Esophagus mucosa (tissue), 1 donor: ENCODE measurements at regions not wholly inside any gene's neighbourhood (a gene's known extent, or its start where the extent isn't known, plus 50 kb on each side); places are given as distances from the start of the nearest gene placed in this dataset.

Source experiments
- ATAC-seq: fragments of 200-7000 bp; cut with Tn5 transposase; one replicate; pipeline ENCODE4 v1.9.1; 2020
- donor health status: DM: yes; HTN: yes; CAD: no.

DNA sequence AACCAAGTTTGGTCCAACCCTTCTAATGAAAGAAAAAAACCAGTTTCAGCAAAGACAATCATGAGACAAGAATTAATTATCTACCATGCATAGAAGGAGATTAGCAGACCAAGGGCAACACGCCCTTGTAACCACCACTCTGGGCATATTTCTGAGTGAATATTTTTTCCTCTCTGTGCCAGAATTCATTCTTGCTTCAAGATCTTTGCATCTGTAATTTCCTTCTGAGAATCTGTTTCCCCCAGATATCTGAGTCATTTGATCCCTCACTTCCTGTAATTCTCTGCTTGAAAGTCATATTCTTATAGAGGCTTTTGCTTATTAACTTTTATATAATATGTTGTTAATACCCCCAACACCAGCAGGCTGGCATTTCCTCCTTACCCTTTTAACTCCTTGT is 243.7 kb downstream of the SLC16A7 start:
- peak; percentile 88 for ATAC-seq

- ATAC-seq: no peak
Observed at GRCh38 chr12:59843260-59843843, 247.5 kb downstream of the SLC16A7 start.

DNA sequence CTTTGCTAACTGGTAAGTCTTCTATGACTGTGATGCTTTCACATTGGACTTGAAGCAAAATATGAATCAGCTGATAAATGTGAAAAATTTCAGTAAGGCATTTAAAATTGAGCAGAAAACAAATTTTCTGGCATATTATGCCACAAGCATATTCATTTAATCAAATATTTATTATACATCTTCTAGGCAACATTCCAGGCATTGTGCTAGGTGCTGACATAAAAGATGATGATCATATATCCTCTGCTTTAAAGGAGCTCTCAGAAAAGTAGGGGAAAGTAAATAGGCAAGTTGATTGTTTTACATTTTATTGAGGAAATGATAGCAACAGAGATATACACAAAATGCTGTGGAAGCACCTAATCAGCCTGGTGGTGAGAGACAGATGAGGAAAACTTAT is 248.9 kb downstream of the SLC16A7 start:
- ATAC-seq: no peak

DNA sequence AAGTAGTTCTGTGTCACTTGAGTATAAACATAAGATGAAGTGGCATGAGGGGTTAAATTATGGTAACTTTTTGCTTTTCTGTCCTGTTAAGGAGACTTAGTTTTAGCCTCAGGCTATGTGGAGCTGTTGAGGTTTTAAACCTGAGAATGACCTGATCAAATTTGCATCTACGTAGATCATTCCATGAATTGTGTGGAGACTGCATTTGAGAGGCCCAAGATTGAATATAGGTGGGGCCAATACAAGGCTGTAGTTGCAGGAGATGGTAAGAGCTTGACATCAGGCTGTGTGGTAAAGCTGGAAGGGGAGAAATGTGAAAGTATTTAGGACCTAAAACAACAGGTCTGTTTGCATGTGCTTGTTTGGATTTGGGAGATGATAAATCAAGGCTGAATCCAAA is 249.5 kb downstream of the SLC16A7 start:
- no peak for ATAC-seq

DNA sequence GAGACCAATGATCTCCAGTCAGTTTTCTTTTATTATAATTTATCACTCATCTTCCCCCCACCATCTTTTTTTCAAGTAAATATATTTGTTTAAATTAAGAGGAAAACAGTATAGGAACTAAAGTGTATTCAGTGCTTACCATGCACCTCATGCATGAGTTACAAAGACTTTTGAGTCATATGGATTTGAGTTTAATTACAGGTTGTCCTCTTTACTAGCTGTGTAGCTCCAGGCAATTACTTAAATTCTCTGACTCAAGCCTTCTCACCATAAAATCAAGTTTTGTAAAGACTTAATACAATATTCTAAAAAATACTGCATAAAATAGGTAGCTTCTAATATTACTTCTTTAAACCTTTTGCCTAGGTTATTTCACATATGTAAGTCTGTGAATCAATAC is 251.3 kb downstream of the SLC16A7 start:
- ATAC-seq: peak; percentile 90

DNA sequence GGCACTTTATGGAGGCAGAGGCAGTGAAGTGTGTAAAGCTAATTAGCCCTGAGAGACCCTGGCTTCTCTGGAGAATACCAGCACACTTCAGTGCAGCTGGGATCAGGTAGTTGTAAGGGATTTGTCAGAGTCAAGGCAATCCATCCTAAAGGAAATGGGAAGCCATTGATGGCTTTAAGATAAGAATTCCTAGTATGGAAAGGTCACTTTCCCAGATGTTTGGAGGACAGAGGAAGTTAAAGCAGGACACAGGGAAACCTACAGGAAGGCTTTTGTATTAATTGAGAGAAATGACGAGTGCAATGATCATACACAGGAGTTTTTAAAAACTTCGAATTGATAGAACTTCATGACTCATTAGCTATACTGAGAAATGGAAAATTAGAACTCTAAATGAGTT is 254.4 kb downstream of the SLC16A7 start:
- no peak for ATAC-seq

DNA sequence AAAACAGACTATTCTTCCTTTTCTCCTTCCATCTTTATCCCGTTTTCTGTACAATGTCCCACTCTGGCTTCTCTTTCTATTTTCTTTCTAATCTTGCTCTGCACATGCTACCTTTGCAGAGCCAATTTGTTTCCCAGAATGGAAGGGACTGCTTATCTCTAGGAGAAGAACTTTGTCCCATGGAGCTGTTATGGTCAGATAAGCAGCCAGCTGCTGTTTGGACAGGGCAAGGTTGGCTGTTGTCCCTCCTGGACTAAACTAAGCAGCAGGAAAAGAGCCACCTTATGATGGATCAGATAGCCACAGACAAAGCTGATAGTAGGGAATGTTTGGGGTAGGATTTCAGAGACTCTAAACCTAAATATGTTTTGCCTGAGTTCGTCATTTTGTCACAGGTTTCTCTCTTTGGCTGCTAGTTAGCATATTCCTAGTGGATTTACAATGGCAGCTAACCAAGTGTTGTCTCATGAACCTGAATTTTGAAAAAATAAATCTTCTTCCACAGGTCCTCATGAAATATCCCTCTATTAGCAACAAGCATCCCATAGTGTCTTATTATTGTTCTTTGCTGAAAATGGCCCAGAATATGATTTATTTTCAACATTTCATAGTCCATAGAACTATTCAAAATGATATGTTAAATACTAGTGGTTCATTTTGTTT is 262.8 kb downstream of the SLC16A7 start:
- no peak for ATAC-seq

GRCh38 chr12:59859171-59859510 is 263.3 kb downstream of the SLC16A7 start:
- no peak for ATAC-seq

- ATAC-seq: no peak
Observed at GRCh38 chr12:59861635-59862034, 265.8 kb downstream of the SLC16A7 start.

DNA sequence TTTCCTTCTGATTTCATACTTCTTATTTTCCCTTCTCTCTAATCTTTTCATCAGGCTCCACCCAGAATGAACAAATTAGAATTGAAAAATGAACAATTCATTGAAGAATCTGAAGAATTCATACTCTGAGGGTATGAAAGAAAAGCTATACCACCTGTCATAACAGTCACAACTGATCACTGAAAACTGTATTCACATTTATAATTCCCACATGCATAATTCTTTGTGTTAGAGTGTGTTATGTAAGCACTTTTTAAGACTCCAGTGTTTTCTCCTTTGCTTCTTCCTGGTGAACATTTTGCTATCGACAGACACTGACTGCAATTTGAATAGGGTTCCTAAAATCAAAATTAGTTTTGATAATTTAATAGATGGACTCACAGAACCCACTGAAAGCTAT is 271.2 kb downstream of the SLC16A7 start:
- no peak for ATAC-seq

DNA sequence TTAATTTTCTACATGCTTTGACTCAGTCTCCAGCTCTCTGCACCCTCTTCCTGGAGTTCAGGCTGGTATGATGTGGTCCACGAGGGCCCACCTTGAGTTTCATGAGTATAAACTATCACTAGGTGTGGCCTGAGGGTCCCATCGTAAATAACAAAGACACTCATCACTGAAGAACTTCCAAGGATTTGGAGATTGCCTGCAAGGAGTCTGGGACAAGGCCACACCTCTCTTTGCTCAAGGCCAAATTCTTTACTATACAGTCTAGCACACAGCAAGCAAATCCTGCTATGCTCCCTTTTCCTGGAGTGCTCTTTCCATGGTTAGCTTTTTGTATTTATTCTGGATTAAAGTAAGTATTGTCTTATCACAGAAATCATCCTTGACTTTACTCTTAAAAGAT is 271.9 kb downstream of the SLC16A7 start:
- ATAC-seq: no peak

DNA sequence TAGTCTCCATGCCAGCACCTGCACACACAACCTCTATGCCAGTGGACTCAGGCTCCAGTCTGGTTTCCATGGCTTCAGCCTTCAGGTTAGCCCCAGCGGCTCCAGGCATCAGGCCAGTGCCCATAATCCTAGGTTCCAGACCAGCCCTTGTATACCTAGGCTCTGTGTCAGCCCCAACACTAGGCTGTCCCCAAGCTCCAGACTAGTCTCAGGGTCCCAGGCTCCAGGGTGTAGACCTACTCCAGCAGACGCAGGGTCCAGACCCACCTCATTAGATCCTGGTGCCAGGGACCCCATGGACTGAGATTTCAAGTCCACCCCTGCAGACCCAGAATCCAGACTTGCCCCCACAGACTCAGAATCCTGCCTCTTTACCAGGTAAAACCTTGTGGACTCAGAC is 275.9 kb downstream of the SLC16A7 start:
- ATAC-seq: peak; percentile 15

DNA sequence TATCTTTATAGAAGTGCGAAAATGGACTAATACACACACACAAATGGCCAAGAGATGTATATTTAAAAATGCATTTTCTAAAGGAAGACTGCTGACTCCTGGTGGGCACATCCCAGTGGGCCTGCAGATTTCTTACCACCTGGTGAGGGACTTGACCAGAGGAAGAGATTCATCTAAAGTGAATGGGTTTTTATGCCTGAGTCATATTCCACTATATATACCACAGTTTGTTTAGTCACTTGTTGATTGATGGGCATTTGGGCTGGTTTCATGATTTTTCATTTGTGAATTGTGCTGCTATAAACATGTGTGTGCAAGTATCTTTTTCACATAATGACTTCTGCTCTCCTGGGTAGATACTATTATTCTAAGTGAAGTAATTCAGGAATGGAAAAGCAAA is 277.3 kb downstream of the SLC16A7 start:
- ATAC-seq: no peak

- ATAC-seq: no peak
Observed at GRCh38 chr12:59874781-59875180, 279.0 kb downstream of the SLC16A7 start.

DNA sequence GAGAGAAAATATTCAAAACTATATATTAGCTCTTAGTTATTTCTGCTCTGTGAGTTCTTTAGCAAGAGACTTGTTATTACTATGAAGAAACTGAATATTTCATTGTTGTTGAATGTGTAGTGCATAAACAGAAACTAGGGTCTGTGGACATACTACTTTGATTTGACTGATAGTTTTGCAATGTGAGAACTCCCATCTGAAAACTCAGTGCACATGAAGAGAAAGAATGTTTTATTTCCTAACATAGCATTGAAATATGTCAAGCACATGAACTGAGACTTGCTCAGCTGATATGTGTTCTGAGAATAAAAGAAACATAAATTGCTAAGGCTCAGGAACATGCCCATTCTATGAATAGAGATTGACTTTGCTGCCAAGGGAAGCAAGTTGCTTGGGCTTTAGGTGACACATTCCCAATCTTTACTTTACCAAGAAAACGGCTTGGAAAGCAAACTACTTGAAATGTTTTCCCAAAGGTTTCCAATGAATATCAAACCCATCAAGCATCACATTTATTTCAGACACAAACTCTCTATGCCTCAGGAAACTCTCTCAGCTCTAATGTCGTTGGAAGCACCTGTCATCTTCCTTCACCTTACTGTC is 290.4 kb downstream of the SLC16A7 start:
- ATAC-seq: no peak

DNA sequence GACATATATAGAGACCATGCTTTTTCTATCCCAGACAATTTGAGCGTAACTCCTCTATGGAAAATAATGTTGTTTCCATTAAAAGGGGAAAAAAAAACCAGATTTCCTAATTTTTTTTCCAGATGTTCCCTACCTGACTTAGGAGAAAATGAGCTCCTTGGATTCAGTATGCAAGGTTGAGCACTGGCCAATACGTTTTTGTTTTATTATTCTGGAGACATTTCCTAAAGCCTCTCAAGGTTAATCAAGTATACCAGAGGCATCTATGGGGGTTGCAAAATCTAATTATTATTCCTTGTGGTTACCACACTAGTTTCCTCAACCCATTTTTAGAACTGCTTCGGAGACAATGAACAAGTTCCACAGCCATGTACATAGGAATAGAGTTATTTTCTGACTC is 291.3 kb downstream of the SLC16A7 start:
- ATAC-seq: no peak

DNA sequence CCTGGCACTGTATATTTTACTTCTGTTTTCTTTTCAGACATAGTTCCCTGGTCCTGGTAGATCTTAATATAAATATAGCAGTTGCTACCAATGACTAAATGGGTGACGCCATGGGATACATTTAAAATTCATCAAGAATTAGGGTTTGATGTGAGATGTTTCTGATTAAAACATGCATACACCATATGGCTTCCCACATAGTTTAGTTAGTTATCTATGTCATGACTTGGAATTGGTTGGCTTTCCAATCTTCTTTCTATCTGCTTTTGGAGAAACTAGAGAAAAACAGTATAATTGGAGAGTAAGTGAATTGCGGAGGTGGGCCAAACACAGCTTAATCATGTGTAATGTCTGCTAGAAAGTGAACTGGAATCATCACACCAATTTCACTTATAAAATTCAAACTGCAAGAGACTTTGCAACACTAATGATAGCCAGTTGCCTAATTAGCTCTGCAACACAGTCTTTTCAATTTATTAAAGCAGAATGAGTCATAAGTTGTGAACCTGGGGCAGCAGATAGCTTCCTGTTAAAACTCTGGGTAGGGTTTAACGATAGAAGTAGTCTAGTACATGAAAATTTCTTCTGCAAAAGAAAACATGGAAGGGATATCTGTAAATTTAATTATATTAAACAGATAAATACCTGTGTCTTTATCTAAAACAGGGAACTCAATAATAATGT is 295.2 kb downstream of the SLC16A7 start:
- ATAC-seq: peak; percentile 58

DNA sequence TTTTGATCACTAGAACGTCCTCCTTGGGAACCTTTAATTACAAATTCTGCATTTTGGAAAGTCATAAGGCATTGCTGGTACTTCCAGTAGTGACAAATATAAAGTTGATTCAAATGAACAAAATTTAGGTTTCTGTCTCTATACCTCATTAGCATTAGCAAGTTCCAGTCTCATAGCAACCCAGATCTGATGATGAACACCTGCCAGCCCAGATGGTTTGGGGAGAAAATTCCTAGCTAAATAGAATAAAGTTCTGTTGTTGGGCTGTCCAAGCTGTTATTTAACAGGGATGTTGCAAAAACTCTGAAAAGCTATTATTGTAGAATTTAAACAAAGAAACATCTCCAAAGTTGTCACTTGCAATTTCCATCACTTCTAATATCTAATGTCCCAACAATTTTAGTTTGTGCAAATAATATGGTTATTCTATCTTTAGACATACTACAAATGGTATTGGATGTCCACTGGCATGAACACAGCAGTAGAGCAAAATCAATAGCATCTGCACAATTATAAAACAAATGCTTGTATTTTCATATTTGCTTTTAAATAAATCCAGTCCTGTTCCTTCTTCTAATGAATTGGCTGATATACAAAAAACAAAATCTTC is 299.4 kb downstream of the SLC16A7 start:
- no peak for ATAC-seq

DNA sequence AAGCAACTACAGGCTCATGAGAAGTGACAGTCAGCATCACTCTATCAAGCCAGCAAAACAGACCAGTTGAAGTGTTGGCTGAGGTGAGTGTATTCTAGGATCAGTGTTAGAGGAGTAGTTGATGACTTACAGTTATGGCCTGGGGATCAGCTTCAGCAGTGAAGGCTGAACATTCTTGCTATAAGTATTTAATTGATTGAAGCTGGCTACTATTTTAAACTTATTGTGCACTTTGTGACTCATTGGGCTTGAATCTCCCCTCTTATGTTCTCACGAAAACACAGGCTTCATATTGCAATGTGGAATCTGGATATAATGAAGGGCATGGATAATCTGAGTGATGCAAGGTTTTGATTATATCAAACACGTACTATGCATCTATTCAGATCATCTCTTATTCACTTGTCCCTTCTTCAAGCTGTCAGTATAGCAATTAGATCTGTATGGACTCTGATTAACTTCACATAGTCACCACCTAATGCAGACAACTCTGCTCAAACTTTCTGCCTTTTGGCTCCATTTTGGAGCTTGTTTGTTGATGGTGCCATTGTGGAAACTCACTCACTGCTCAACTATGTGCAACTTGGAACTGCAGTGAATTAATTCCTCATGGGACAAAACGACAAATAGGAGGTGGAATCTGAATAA is 309.2 kb downstream of the SLC16A7 start:
- no peak for ATAC-seq

DNA sequence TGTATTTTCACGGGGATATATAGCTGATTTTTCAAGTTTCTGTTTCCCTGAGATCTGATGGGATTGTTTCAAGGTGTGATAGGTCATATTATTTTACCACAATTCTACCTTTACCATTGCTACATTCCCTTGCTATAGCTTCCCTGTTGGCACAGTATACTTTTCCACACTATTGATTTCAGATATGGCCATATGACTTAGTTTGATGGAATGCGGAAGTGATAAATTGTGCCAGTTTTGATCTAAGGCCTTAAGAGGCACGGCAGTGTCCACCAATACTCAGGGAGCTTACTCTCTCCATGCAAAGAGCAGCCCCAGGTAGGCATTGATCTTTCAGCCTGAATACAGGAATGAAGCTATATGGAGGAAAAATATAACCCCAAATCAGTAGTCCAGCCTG is 315.7 kb downstream of the SLC16A7 start:
- no peak for ATAC-seq

- ATAC-seq: no peak
Observed at GRCh38 chr12:59916988-59917387, 321.2 kb downstream of the SLC16A7 start.

DNA sequence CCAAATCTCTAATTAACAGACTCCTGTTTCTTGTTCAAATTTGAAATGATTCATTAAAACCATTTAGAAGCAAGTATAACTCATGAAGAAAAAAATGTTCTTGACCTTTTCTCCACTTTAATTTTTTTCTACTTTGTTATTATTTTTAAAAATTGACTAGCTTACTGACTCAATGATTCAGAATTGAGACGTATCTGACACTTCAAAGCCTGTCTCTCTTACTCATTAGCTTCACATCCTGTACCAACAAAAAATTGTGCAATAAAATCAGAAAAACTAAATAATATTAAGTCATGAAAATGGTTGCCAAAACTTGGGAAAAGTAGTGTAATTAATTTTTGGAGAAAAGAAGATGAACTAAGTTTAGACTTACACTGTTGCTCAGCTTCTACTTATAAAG is 331.2 kb downstream of the SLC16A7 start:
- ATAC-seq: no peak

DNA sequence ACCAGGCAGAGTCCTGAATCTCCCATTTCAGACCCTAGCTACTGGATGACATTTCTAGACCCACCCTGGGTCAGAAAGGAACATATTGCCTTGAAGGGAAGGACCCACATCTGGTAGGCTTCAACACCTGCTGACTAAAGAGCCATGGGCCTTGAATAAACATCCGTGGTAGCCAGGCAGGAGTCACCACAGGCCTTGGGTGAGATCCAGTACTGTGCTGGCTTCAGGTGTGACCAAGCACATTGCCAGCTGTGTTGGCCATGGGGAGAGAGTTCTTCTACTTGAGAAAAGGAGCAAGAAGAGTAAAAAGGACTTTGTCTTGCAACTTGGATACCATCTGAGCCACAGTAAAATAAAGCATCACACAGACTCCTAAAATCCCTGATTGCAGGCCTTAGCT is 332.6 kb downstream of the SLC16A7 start:
- peak; percentile 79 for ATAC-seq
